Amniotic stem cell (primary cell): ENCODE measurements at regions not wholly inside any gene's neighbourhood (a gene's known extent, or its start where the extent isn't known, plus 50 kb on each side); places are given as distances from the start of the nearest gene placed in this dataset.

Source experiments
- DNase-seq: peaks from one replicate; lab custom pipeline; 2025; lab: John Stamatoyannopoulos, UW

- DNase-seq: no peak
These were observed 413.7 kb upstream of the FAT3 start for GRCh38 chr11:91810871-91811270.

GRCh38 chr11:91805293-91805692 is 419.3 kb upstream of the FAT3 start:
- no peak for DNase-seq

- no peak for DNase-seq
These were observed 420.6 kb upstream of the FAT3 start for GRCh38 chr11:91804042-91804441.

GRCh38 chr11:91802475-91802874 is 422.1 kb upstream of the FAT3 start:
- no peak for DNase-seq

- no peak for DNase-seq
These were observed 424.3 kb upstream of the FAT3 start for GRCh38 chr11:91800208-91800914.

GRCh38 chr11:91798240-91798639 is 426.4 kb upstream of the FAT3 start:
- no peak for DNase-seq

GRCh38 chr11:91796999-91797398 is 427.6 kb upstream of the FAT3 start:
- no peak for DNase-seq

GRCh38 chr11:91795139-91795887 is 429.3 kb upstream of the FAT3 start:
- no peak for DNase-seq

- no peak for DNase-seq
These were observed 430.5 kb upstream of the FAT3 start for GRCh38 chr11:91794146-91794545.

- no peak for DNase-seq
These were observed 431.8 kb upstream of the FAT3 start for GRCh38 chr11:91792779-91793262.

- no peak for DNase-seq
These were observed 433.5 kb upstream of the FAT3 start for GRCh38 chr11:91791171-91791468.

- DNase-seq: no peak
These were observed 434.1 kb upstream of the FAT3 start for GRCh38 chr11:91790346-91791170.

GRCh38 chr11:91788764-91789163 is 435.9 kb upstream of the FAT3 start:
- no peak for DNase-seq

GRCh38 chr11:91786097-91786496 is 438.5 kb upstream of the FAT3 start:
- no peak for DNase-seq

GRCh38 chr11:91783173-91783572 is 441.4 kb upstream of the FAT3 start:
- no peak for DNase-seq

- no peak for DNase-seq
These were observed 445.9 kb upstream of the FAT3 start for GRCh38 chr11:91778758-91779157.

GRCh38 chr11:91776655-91777054 is 448.0 kb upstream of the FAT3 start:
- no peak for DNase-seq

- no peak for DNase-seq
These were observed 451.5 kb upstream of the FAT3 start for GRCh38 chr11:91773090-91773489.

- DNase-seq: no peak
These were observed 452.7 kb upstream of the FAT3 start for GRCh38 chr11:91771961-91772360.

GRCh38 chr11:91768783-91769182 is 455.8 kb upstream of the FAT3 start:
- no peak for DNase-seq

- no peak for DNase-seq
These were observed 461.3 kb upstream of the FAT3 start for GRCh38 chr11:91763331-91763730.

- no peak for DNase-seq
These were observed 463.1 kb upstream of the FAT3 start for GRCh38 chr11:91761406-91762025.
